HPDE6-E6E7 (cell line): ENCODE measurements at regions not wholly inside any gene's neighbourhood (a gene's known extent, or its start where the extent isn't known, plus 50 kb on each side); places are given as distances from the start of the nearest gene placed in this dataset.
"Not testable (repeated sequence)": the region's sequence is repeated elsewhere in the genome, so short reads cannot be mapped to it uniquely, and the experiment has no call there.

Experiments
- DNase-seq: peaks from one replicate; pipeline ENCODE4 v3.0.0; 2011; ENCODE audit warnings: missing footprints; ENCODE audit errors: extremely low spot score

- no peak for DNase-seq
These were observed 226.4 kb downstream of the ADAMTS15 start for GRCh38 chr11:130674686-130675308.

DNA sequence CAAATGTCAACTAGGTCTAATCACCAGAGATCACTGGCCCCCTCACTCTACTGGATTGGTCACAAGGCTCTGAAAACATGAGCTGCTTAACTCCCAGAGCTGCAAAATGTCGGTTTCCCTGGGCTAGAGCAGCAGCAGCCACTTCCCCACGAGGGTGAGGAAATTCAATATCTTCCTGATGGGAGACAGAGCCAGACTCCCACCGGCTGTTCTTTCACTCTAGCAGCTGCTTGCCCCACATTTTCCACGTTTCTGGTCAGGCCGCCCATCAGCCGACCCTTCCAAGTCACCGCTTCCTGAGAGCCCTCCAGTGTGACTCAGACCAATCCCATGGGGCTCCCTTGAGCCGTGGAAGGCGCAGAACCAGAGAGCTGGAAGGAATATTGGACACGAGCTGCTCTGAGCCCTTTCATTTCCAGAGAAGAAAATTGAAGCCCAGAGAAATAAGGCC is 227.0 kb downstream of the ADAMTS15 start:
- DNase-seq: no peak

- DNase-seq: no peak
These were observed 227.5 kb downstream of the ADAMTS15 start for GRCh38 chr11:130675917-130676316.

- no peak for DNase-seq
These were observed 229.2 kb downstream of the ADAMTS15 start for GRCh38 chr11:130677486-130678153.

- DNase-seq: no peak
These were observed 230.8 kb downstream of the ADAMTS15 start for GRCh38 chr11:130679247-130679646.

DNA sequence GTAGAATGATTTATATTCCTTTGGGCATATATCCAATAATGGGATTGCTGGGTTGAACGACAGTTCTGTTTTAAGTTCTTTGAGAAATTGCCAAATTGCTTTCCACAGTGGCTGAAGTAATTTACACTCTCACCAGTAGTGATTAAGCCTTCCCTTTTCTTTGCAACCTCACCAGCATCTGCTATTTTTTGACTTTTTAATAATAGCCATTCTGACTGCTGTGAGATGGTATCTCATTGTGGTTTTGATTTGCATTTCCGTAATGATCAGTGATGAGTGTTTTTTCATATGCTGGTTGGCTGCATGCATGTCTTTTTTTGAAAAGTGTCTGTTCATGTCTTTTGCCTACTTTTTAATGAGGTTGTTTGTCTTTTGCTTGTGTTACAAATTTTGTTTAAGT is 233.8 kb downstream of the SNX19 start:
- DNase-seq: not testable (repeated sequence)

GRCh38 chr11:130689222-130689908 is 226.9 kb downstream of the SNX19 start:
- DNase-seq: no peak

DNA sequence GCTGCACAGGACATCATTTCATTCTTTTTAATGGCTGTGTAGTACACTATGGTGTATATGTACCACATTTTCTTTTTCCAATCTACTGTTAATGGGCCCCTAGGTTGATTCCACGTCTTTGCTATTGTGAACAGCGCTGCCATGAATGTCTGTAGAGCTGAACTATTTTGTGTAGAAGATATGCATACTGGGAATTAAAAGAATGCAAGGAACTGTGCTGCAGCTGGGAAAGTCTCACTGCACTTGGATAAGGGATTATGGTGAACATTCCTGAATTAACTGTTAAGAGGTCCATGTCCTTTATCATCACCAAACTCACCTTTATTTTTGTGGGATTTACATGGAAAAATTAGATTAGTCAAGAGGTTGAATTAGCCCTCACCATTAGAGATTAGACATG is 224.7 kb downstream of the SNX19 start:
- DNase-seq: no peak

DNA sequence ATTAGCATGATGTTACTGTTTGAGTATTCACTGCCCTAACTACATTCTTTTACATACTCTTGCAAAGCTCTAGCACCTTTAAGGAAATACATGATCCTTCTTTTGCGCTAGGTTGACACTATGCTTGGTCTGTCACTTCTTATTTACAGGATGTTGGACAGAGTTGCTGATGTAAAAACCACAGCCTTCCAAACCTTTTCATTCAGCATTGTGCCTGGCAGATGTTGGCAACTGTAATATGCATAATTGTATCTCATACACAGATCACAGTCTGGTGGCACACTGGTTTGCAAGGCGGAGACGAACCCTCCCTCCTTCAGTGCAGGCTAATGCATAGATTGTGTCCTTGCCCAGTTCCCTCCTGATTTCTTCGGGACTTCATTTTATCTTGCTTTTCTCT is 224.1 kb downstream of the SNX19 start:
- DNase-seq: no peak

DNA sequence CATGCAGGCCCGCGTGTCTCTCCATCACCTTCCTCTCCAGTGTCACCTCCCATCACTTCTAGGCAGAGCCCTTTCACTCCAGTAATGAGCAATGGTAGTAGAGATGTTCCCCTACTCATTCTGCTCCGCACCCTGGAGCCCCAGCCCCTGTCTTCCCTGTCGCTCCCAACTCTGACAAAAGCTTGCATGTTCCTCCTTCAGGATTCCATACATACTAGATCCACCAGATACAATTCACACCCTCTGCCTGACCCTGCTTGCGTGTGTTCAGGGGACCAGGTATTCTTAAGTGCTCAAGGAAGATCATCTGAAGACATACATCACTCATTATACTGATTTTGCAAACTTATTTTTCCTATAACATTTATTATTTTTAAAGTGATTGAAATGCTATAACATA is 222.7 kb downstream of the SNX19 start:
- DNase-seq: no peak

DNA sequence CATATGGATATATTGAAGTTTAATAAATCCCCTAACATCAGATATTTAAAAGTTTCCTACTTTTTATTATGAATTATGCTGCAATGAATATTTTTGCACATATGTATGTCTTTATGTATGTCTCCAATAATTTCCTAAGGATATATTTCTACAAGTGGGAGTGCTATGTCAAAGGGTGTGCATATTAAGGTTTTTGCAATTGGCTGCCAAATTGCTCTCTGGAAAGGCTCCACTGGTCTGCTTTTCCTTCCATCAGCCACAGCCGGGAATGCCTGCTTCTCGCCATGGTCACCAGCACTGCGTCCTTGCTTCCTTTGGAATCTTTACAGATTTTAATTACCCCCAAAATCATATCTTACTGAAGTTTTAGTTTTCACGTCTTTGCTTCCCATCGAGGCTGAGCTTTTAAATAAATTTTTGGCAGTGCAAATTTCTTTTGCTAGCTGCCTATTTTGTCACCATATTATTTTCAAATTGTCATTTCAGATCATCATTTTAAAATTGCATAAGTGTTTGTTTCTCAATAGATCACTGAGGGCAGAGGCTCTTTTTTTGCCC is 221.7 kb downstream of the SNX19 start:
- DNase-seq: no peak

- DNase-seq: no peak
These were observed 218.1 kb downstream of the SNX19 start for GRCh38 chr11:130698174-130698573.

- DNase-seq: no peak
These were observed 216.7 kb downstream of the SNX19 start for GRCh38 chr11:130699561-130699960.

DNA sequence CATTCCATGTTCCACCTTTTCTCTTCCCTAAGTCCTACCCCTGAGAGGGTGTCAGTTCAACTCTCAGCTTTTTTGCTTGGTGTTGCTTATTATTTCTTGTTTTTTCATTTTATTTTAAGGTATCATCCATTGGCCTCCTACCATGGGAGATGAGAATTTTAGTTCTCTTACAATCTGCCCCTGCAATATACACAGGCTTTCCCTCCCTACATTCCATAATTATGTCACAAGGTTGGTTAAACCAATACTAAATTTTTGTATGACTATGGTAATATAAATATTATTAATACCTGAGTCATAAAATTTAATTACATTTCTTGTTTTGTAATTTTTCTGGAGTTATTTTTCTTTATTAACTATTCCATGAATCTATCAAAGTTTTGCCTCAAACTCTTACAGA is 216.2 kb downstream of the SNX19 start:
- DNase-seq: no peak

- DNase-seq: no peak
These were observed 212.6 kb downstream of the SNX19 start for GRCh38 chr11:130703489-130704190.

- DNase-seq: no peak
These were observed 210.4 kb downstream of the SNX19 start for GRCh38 chr11:130705670-130706421.

GRCh38 chr11:130706572-130706971 is 209.7 kb downstream of the SNX19 start:
- DNase-seq: no peak

- no peak for DNase-seq
These were observed 209.1 kb downstream of the SNX19 start for GRCh38 chr11:130707217-130707616.

GRCh38 chr11:130709531-130709930 is 206.7 kb downstream of the SNX19 start:
- DNase-seq: no peak

DNA sequence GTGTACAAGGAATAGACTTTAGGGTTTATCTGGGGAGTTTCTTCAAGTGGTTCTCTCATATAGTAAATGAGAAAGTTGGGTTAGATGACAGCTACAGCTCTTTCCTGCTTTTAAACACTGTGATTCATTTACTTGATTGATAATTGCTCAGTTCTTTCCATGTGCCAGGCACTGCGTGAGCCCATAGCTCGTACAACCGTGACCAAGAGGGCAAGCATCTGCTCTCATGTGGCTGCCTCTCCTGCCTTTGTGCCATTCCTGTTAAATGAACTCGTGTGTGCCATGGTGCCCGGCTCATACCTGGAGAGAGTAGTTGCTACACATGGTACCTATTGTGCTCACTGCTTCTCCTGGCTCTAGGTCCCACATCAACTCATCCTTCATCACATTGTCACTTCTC is 206.3 kb downstream of the SNX19 start:
- no peak for DNase-seq

DNA sequence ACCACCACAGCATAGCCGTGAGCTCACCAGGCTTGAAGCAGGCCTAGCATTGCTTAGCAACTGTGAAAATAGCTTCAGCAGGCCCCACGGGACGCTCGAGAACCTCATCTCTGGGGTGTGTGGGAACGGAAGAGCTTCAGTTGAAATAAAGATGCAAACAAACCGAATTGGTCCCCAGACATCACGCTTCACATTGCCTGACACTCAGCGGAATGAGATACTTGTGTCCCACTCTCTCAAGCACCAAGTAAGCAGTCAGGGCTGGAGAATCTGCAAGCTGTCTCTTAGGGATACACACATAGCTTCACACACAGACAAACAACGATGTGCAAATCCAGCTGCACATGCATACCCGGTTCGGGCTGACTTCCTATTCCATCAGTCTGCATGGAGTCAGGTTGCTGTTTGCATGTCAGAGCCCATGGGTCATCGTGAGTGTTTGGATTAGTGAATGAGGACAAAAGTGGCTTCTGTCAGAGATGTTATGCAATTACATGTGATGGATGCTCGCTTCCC is 205.7 kb downstream of the SNX19 start:
- DNase-seq: no peak
